ENCODE measurements at regions not wholly inside any gene's neighbourhood (a gene's known extent, or its start where the extent isn't known, plus 50 kb on each side); places are given as distances from the start of the nearest gene placed in this dataset.
"Not testable (repeated sequence)": the region's sequence is repeated elsewhere in the genome, so short reads cannot be mapped to it uniquely, and the experiment has no call there.

DNA sequence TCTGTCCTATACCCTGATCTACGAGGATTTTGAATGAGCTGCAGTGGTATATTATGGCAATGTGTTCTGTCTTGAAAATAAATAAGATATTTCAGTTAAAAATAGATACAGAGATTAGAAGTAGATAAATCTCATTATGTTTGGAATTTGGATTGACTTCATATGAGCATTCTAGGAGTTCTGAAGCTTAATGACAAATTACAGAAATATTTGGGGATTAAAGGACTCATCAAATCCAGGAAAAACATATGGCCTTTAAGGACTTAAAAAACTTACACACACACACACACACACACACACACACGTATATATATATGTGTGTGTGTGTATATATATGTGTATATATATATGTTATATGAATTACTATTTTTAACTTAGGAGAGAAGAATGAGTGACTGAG lies 446.9 kb upstream of the CD180 start:
- no peak overlapping the region for H3K27ac ChIP-seq (ENCODE audit: low read depth, low read length)
- H3K36me3 ChIP-seq (ENCODE audit: control insufficient read depth, insufficient read depth, low read length): no peaks in the 10 kb centered on the region
- H3K9me3 ChIP-seq (ENCODE audit: control insufficient read depth, insufficient read depth, low read depth, low read length): peaks cover 9% of the 10 kb centered on the region
- H3K27me3 ChIP-seq (ENCODE audit: control insufficient read depth, insufficient read depth, low read length): no peaks in the 10 kb centered on the region
- no peak overlapping the region for H3K9ac ChIP-seq (ENCODE audit: low read length)
- H3K4me3 ChIP-seq (ENCODE audit: low read depth, low read length): no peak overlapping the region
- peaks cover 8% of the 10 kb centered on the region; the same call in 1 of the 2 replicates for H3K4me1 ChIP-seq (ENCODE audit: control insufficient read depth, insufficient read depth, low read length)

DNA sequence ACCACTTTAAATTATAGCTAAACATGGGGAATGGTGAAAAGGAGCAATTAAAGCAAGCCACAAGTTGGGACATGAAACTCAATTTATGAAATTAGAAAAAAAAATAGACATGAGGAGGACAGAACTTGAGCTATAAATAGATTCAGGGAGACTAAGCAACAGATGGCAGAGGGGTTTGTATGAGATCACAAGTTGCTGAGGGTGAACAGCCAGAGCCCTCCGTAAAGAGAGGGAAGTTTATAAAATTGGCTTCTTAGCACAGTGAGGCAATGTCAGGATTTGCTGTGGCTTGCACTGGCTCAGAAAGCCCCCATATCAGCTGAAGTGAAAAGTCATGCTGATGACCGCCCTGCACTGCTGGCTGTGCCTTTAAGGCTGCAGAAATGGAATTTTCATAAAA lies 443.4 kb upstream of the CD180 start:
- Histone ChIP-seq H3K9ac (ENCODE audit: low read length) (no peak overlapping the region), H3K4me3 (ENCODE audit: low read depth, low read length) (no peak overlapping the region), H3K27me3 (ENCODE audit: control insufficient read depth, insufficient read depth, low read length) (no peaks in the 10 kb centered on the region), H3K36me3 (ENCODE audit: control insufficient read depth, insufficient read depth, low read length) (no peaks in the 10 kb centered on the region), H3K4me1 (ENCODE audit: control insufficient read depth, insufficient read depth, low read length) (peaks cover 8% of the 10 kb centered on the region; the same call in 1 of the 2 replicates), H3K27ac (ENCODE audit: low read depth, low read length) (no peak overlapping the region), H3K9me3 (ENCODE audit: control insufficient read depth, insufficient read depth, low read depth, low read length) (peaks cover 8% of the 10 kb centered on the region)

GRCh38 chr5:67639313-67639712 lies 442.7 kb upstream of the CD180 start:
- Histone ChIP-seq H3K36me3 (ENCODE audit: control insufficient read depth, insufficient read depth, low read length) (no peaks in the 10 kb centered on the region), H3K9ac (ENCODE audit: low read length) (no peak overlapping the region), H3K4me3 (ENCODE audit: low read depth, low read length) (no peak overlapping the region), H3K9me3 (ENCODE audit: control insufficient read depth, insufficient read depth, low read depth, low read length) (peaks cover 2% of the 10 kb centered on the region; the same call in 1 of the 2 replicates), H3K4me1 (ENCODE audit: control insufficient read depth, insufficient read depth, low read length) (peaks cover 8% of the 10 kb centered on the region; the same call in 1 of the 2 replicates), H3K27me3 (ENCODE audit: control insufficient read depth, insufficient read depth, low read length) (no peaks in the 10 kb centered on the region), H3K27ac (ENCODE audit: low read depth, low read length) (no peak overlapping the region)

- no peak overlapping the region for H3K27ac ChIP-seq (ENCODE audit: low read depth, low read length)
- no peaks in the 10 kb centered on the region for H3K27me3 ChIP-seq (ENCODE audit: control insufficient read depth, insufficient read depth, low read length)
- no peaks in the 10 kb centered on the region; the same call in 1 of the 2 replicates for H3K36me3 ChIP-seq (ENCODE audit: control insufficient read depth, insufficient read depth, low read length)
- H3K4me3 ChIP-seq (ENCODE audit: low read depth, low read length): no peak overlapping the region
- no peak overlapping the region for H3K9ac ChIP-seq (ENCODE audit: low read length)
- H3K4me1 ChIP-seq (ENCODE audit: control insufficient read depth, insufficient read depth, low read length): peaks cover 8% of the 10 kb centered on the region; the same call in 1 of the 2 replicates
- peaks cover 6% of the 10 kb centered on the region for H3K9me3 ChIP-seq (ENCODE audit: control insufficient read depth, insufficient read depth, low read depth, low read length)
Measured at GRCh38 chr5:67636850-67637524, 440.4 kb upstream of the CD180 start.

GRCh38 chr5:67636091-67636490 lies 439.5 kb upstream of the CD180 start:
- H3K27me3 ChIP-seq (ENCODE audit: control insufficient read depth, insufficient read depth, low read length): no peaks in the 10 kb centered on the region
- no peak overlapping the region for H3K4me3 ChIP-seq (ENCODE audit: low read depth, low read length)
- no peaks in the 10 kb centered on the region; the same call in 1 of the 2 replicates for H3K36me3 ChIP-seq (ENCODE audit: control insufficient read depth, insufficient read depth, low read length)
- peaks cover 8% of the 10 kb centered on the region; the same call in 1 of the 2 replicates for H3K4me1 ChIP-seq (ENCODE audit: control insufficient read depth, insufficient read depth, low read length)
- peaks cover 6% of the 10 kb centered on the region for H3K9me3 ChIP-seq (ENCODE audit: control insufficient read depth, insufficient read depth, low read depth, low read length)
- H3K9ac ChIP-seq (ENCODE audit: low read length): no peak overlapping the region
- H3K27ac ChIP-seq (ENCODE audit: low read depth, low read length): no peak overlapping the region

GRCh38 chr5:67627079-67627478 lies 430.5 kb upstream of the CD180 start:
- H3K36me3 ChIP-seq (ENCODE audit: control insufficient read depth, insufficient read depth, low read length); H3K4me3 ChIP-seq (ENCODE audit: low read depth, low read length); H3K27me3 ChIP-seq (ENCODE audit: control insufficient read depth, insufficient read depth, low read length); H3K9ac ChIP-seq (ENCODE audit: low read length); H3K4me1 ChIP-seq (ENCODE audit: control insufficient read depth, insufficient read depth, low read length); H3K9me3 ChIP-seq (ENCODE audit: control insufficient read depth, insufficient read depth, low read depth, low read length); H3K27ac ChIP-seq (ENCODE audit: low read depth, low read length): not testable (repeated sequence)

GRCh38 chr5:67623078-67623477 lies 426.5 kb upstream of the CD180 start:
- H3K27me3 ChIP-seq (ENCODE audit: control insufficient read depth, insufficient read depth, low read length): no peaks in the 10 kb centered on the region
- no peak overlapping the region for H3K4me3 ChIP-seq (ENCODE audit: low read depth, low read length)
- H3K27ac ChIP-seq (ENCODE audit: low read depth, low read length): no peak overlapping the region
- H3K9me3 ChIP-seq (ENCODE audit: control insufficient read depth, insufficient read depth, low read depth, low read length): no peaks in the 10 kb centered on the region
- no peaks in the 10 kb centered on the region for H3K36me3 ChIP-seq (ENCODE audit: control insufficient read depth, insufficient read depth, low read length)
- H3K4me1 ChIP-seq (ENCODE audit: control insufficient read depth, insufficient read depth, low read length): peaks cover 14% of the 10 kb centered on the region
- no peak overlapping the region for H3K9ac ChIP-seq (ENCODE audit: low read length)

DNA sequence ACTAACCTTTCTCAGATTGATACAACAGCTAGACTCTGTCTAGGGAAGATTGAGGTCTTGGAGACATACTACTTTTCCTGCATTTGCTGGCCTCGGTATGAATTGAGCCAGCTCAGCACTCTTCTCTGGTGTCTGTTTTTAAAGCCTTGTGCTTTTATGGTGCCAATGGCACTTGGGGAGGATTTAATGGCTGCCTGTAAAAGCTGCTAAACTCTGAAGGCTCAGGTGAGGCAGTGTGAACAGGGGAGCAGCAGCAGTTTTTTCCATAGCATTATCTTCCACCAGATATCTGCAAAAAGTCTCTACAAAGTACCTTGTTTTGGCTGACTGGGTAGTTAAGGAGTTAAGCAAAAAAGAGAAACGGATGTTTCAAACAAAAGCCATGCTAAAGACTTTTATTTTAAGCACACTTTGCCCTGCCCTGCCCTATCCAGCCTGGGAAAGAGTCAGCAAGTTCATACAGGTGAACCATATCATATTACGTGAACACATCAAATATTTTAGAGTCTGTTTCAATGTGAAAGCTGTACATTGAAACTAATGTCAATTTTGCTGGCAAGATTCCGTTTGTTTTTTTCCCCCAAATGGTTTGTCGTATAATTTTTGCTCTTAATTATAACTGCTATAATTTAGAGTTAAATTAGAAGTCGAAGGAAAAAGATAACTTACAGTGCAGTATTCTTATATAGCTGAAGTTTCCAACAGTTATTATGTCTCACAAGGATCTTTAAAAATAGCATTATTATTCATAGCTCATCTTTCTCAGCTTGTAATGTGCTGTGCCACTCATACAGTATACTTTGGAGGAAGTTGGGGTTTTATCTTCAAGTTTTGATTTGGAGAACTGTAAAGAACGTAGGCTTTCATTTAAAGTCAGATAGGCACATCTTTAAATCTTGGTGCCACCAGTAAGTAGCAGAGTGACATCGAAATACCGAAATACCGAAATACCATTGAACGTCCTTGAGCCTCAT lies 424.1 kb upstream of the CD180 start:
- H3K4me3 ChIP-seq (ENCODE audit: low read depth, low read length): no peak overlapping the region
- H3K4me1 ChIP-seq (ENCODE audit: control insufficient read depth, insufficient read depth, low read length): peaks cover 14% of the 10 kb centered on the region
- no peak overlapping the region for H3K27ac ChIP-seq (ENCODE audit: low read depth, low read length)
- H3K9ac ChIP-seq (ENCODE audit: low read length): no peak overlapping the region
- H3K9me3 ChIP-seq (ENCODE audit: control insufficient read depth, insufficient read depth, low read depth, low read length): no peaks in the 10 kb centered on the region
- no peaks in the 10 kb centered on the region for H3K36me3 ChIP-seq (ENCODE audit: control insufficient read depth, insufficient read depth, low read length)
- H3K27me3 ChIP-seq (ENCODE audit: control insufficient read depth, insufficient read depth, low read length): no peaks in the 10 kb centered on the region

DNA sequence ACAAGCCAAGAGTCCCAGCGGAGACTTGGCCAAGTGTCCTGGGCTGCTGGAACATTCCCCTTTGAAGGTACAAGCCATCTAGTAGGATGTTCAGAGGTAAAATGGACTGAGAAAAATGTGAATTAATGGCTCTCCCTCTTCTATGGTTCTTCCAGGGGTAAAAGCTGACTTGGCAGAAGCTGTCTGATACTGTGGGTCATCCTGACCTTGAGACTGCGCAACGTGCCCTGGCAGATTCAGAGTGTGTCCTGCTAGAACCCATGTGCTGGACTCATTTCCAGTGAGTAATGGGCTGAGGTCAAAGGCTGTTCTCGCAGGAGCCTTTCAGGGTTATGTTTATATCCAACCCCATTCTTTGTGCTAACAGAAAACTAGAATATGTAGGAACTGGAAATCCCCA lies 423.0 kb upstream of the CD180 start:
- Histone ChIP-seq H3K36me3 (ENCODE audit: control insufficient read depth, insufficient read depth, low read length) (no peaks in the 10 kb centered on the region), H3K9ac (ENCODE audit: low read length) (no peak overlapping the region), H3K4me1 (ENCODE audit: control insufficient read depth, insufficient read depth, low read length) (peaks cover 14% of the 10 kb centered on the region), H3K9me3 (ENCODE audit: control insufficient read depth, insufficient read depth, low read depth, low read length) (no peaks in the 10 kb centered on the region), H3K27me3 (ENCODE audit: control insufficient read depth, insufficient read depth, low read length) (no peaks in the 10 kb centered on the region), H3K4me3 (ENCODE audit: low read depth, low read length) (no peak overlapping the region), H3K27ac (ENCODE audit: low read depth, low read length) (no peak overlapping the region)

DNA sequence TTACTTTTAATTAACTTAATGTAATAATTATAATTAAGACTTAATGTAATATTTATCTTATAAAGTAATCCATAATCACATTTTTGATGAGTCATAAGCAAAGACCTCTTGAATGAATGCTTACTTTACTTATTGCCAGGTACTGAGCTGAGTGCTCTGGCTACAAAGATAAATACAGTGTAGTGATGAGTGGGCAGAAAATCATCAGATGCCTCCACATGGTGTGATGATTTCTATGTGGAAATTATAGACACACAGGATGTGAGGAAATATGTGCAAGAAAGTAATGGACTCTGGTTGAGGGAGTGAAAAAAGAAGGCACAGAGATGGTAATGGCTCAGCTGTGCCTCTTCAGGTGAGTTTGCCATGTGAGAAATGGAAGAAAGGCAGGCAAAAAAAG lies 422.6 kb upstream of the CD180 start:
- Histone ChIP-seq H3K36me3 (ENCODE audit: control insufficient read depth, insufficient read depth, low read length) (no peaks in the 10 kb centered on the region), H3K9me3 (ENCODE audit: control insufficient read depth, insufficient read depth, low read depth, low read length) (no peaks in the 10 kb centered on the region)

DNA sequence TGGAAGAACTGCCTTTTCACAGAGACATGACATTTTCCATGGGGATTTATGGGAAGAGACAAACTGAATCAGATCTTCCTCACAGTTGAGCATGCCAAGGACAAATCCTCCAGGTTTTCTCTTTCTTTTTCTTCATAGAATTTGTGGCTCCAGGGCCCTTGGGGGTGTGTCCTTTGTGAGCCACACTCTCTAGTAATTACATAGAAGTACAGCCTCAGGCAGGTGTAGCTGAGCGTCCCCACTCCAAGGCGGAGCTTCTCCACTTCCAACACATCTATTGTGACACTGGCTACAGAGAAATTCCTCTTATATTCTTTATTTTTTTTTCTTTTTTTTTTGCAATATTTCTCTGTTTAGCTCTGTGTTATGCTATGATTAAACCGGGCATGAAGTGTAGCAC lies 420.5 kb upstream of the CD180 start:
- Histone ChIP-seq H3K27me3 (ENCODE audit: control insufficient read depth, insufficient read depth, low read length) (no peaks in the 10 kb centered on the region), H3K9me3 (ENCODE audit: control insufficient read depth, insufficient read depth, low read depth, low read length) (no peaks in the 10 kb centered on the region), H3K9ac (ENCODE audit: low read length) (no peak overlapping the region), H3K4me1 (ENCODE audit: control insufficient read depth, insufficient read depth, low read length) (peaks cover 19% of the 10 kb centered on the region), H3K4me3 (ENCODE audit: low read depth, low read length) (no peak overlapping the region), H3K36me3 (ENCODE audit: control insufficient read depth, insufficient read depth, low read length) (no peaks in the 10 kb centered on the region), H3K27ac (ENCODE audit: low read depth, low read length) (no peak overlapping the region)

More for the DNA sequence above, 422.6 kb upstream of the CD180 start:
- Histone ChIP-seq H3K27me3 (ENCODE audit: control insufficient read depth, insufficient read depth, low read length) (no peaks in the 10 kb centered on the region), H3K4me3 (ENCODE audit: low read depth, low read length) (no peak overlapping the region), H3K9ac (ENCODE audit: low read length) (no peak overlapping the region), H3K27ac (ENCODE audit: low read depth, low read length) (no peak overlapping the region), H3K4me1 (ENCODE audit: control insufficient read depth, insufficient read depth, low read length) (peaks cover 14% of the 10 kb centered on the region)

Data from HUES6 (cell line).